ENCODE measurements at regions not wholly inside any gene's neighbourhood (a gene's known extent, or its start where the extent isn't known, plus 50 kb on each side); places are given as distances from the start of the nearest gene placed in this dataset.

DNA sequence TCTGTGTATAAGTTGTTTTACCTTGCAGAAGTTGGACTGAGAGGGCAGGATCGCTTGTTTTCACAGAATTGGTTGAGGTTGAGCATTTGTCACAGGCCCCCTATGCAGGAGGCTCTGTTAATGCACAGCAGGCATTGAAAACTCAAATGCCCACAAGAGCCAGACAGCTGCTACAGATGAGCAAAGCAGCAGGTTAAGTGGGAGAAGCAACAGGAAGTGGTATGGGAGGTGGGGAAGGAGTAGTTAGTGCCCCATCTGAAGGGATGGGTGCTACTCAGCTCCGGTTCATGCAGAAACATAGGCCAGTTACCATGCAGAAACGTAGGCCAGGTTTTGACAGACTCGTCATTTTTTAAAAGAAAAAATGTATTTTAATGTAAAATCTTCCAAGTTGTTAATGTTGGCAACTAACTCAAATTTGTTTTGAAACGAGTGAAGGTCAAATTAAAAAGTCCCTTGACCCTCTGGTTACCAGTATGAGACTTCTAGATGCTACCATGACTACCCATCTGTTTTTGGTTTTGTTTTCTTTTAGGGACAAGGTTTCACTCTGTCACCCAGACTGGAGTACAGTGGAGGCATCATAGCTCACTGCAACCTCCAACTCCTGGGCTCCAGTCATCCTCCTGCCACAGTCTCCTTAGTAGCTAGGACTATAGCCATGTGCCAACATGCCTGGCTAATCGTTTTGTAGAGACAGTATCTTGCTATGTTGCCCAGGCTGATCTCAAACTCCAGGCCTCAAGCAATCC lies 84.7 kb upstream of the FRMD6 start:
- intact Hi-C loops (cut with DNase I, micrococcal nuclease), result no loop called here
- POLR2A ChIA-PET, result no interaction called here
- ATAC-seq (ENCODE audit: poor library complexity), result peak; percentile 58

DNA sequence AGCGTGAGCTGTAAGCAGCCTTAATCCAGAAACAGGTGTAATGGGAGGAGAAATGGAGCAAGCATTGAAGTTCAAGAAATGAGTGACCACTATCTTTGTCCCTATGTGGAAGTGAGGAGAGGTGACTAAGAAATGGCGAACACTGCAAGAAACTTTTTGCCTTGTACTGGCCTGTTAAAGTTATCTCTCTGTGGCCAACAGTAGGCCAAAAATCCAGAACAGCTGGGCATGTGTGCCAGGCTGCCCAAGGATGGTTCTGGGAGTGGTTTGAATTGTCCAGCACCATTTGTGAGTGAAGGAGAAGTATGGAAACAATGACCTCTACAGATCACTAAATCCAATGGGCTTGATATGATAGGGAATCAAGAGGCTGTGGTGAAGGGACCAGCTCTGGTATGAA lies 83.3 kb upstream of the FRMD6 start:
- no peaks in the 10 kb centered on the region for H3K36me3 Mint-ChIP-seq (ENCODE audit: low read depth)
- DNase-seq, result no peak
- H3K4me1 ChIP-seq (ENCODE audit: insufficient read depth, low read length), result peaks cover 3% of the 10 kb centered on the region
- intact Hi-C loops (cut with DNase I, micrococcal nuclease), result no loop called here
- H3K27ac ChIP-seq (ENCODE audit: low read depth in 1 of 2, low read length in 2 of 2), result no peak overlapping the region
- H3K4me1 Mint-ChIP-seq (ENCODE audit: low read depth), result peaks cover 29% of the 10 kb centered on the region
- H3K4me3 Mint-ChIP-seq, result no peak overlapping the region
- peaks cover 0 to 2% of the 10 kb centered on the region in 2 experiments for H3K27me3 ChIP-seq (ENCODE audit: control insufficient read depth in 1 of 2, insufficient read depth in 2 of 2, low read length in 2 of 2)
- TF ChIP-seq, protein P1, sequence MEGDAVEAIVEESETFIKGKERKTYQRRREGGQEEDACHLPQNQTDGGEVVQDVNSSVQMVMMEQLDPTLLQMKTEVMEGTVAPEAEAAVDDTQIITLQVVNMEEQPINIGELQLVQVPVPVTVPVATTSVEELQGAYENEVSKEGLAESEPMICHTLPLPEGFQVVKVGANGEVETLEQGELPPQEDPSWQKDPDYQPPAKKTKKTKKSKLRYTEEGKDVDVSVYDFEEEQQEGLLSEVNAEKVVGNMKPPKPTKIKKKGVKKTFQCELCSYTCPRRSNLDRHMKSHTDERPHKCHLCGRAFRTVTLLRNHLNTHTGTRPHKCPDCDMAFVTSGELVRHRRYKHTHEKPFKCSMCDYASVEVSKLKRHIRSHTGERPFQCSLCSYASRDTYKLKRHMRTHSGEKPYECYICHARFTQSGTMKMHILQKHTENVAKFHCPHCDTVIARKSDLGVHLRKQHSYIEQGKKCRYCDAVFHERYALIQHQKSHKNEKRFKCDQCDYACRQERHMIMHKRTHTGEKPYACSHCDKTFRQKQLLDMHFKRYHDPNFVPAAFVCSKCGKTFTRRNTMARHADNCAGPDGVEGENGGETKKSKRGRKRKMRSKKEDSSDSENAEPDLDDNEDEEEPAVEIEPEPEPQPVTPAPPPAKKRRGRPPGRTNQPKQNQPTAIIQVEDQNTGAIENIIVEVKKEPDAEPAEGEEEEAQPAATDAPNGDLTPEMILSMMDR (IDR thresholded peaks at IDR 0.05), result no peak
- no peaks in the 10 kb centered on the region for H3K9me3 Mint-ChIP-seq
- CTCF ChIA-PET, result interaction anchor here (0.6 to 1.0 kb wide), 2 partner anchors 47 to 184 kb away, joined by 3 read pairs; no protein-coding TSS in a partner anchor
- H3K27ac Mint-ChIP-seq, result no peak overlapping the region
- H3K9me3 ChIP-seq (ENCODE audit: control insufficient read depth in 1 of 2, insufficient read depth in 1 of 2, low read length in 2 of 2), result no peaks in the 10 kb centered on the region
- no peaks in the 10 kb centered on the region for H3K27me3 Mint-ChIP-seq
- POLR2A ChIA-PET, result interaction anchor here (0.6 kb wide), 1 partner anchor 474 kb away, joined by 3 read pairs; the partner anchor contains the start of gene TRIM9
- no peak for ATAC-seq (ENCODE audit: poor library complexity)
- H3K4me3 ChIP-seq (ENCODE audit: low read length), result no peak overlapping the region
- H3K36me3 ChIP-seq (ENCODE audit: insufficient read depth, low read length), result no peaks in the 10 kb centered on the region

More for the DNA sequence above, 84.7 kb upstream of the FRMD6 start:
- H3K9me3 ChIP-seq (ENCODE audit: control insufficient read depth in 1 of 2, insufficient read depth in 1 of 2, low read length in 2 of 2), result no peaks in the 10 kb centered on the region
- H3K27ac ChIP-seq (ENCODE audit: low read depth in 1 of 2, low read length in 2 of 2), result no peak overlapping the region
- Mint-ChIP-seq H3K27ac (no peak overlapping the region), H3K4me3 (no peak overlapping the region), H3K36me3 (ENCODE audit: low read depth) (no peaks in the 10 kb centered on the region), H3K27me3 (no peaks in the 10 kb centered on the region), H3K9me3 (no peaks in the 10 kb centered on the region), H3K4me1 (ENCODE audit: low read depth) (peaks cover 29% of the 10 kb centered on the region)
- peak in 5 of 14 experiments; percentile 3 to 44 (median 15) for DNase-seq
- H3K36me3 ChIP-seq (ENCODE audit: insufficient read depth, low read length), result no peaks in the 10 kb centered on the region
- CTCF ChIA-PET, result interaction anchor here (1.0 kb wide), 1 partner anchor 45 kb away, joined by 3 read pairs; no protein-coding TSS in a partner anchor
- TF ChIP-seq, protein P1 (IDR thresholded peaks at IDR 0.05), result no peak
- H3K4me1 ChIP-seq (ENCODE audit: insufficient read depth, low read length), result peaks cover 3% of the 10 kb centered on the region
- H3K4me3 ChIP-seq (ENCODE audit: low read length), result no peak overlapping the region
- H3K27me3 ChIP-seq (ENCODE audit: control insufficient read depth in 1 of 2, insufficient read depth in 2 of 2, low read length in 2 of 2), result no peaks in the 10 kb centered on the region

DNA sequence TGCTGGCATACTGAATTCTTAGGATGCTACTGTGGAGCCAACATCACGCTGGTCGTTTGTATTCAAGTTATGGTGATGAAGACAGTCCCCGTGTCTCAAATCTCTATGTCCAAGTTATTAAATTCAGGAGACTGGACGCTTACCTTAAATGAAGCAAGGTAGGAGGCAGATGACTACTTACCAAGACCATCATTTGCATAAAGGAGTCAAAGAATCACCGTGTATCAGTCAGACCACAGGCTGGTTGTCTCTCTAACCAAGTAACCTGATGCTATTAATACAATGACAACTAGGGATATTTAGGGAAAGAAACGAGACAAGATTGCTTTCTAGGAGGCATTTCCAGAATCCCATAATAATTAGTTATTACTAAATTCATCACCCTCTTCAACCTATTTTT lies 78.1 kb upstream of the FRMD6 start:
- no peak overlapping the region for H3K4me3 ChIP-seq (ENCODE audit: low read length)
- Mint-ChIP-seq H3K4me1 (ENCODE audit: low read depth) (no peaks in the 10 kb centered on the region), H3K9me3 (no peaks in the 10 kb centered on the region), H3K36me3 (ENCODE audit: low read depth) (no peaks in the 10 kb centered on the region), H3K4me3 (no peak overlapping the region), H3K27ac (no peak overlapping the region), H3K27me3 (peaks cover 33% of the 10 kb centered on the region)
- no peaks in the 10 kb centered on the region for H3K9me3 ChIP-seq (ENCODE audit: control insufficient read depth in 1 of 2, insufficient read depth in 1 of 2, low read length in 2 of 2)
- no peaks in the 10 kb centered on the region for H3K4me1 ChIP-seq (ENCODE audit: insufficient read depth, low read length)
- ChIA-PET POLR2A (no interaction called here), CTCF (no interaction called here)
- H3K27ac ChIP-seq (ENCODE audit: low read depth in 1 of 2, low read length in 2 of 2), result no peak overlapping the region
- DNase-seq (no peak), ATAC-seq (ENCODE audit: poor library complexity) (no peak)
- intact Hi-C loops (cut with DNase I, micrococcal nuclease), result no loop called here
- TF ChIP-seq, protein P1 (IDR thresholded peaks at IDR 0.05), result no peak
- no peaks in the 10 kb centered on the region for H3K36me3 ChIP-seq (ENCODE audit: insufficient read depth, low read length)
- H3K27me3 ChIP-seq (ENCODE audit: control insufficient read depth in 1 of 2, insufficient read depth in 2 of 2, low read length in 2 of 2), result peaks cover 11 to 18% of the 10 kb centered on the region in 2 experiments
